ENCODE measurements at regions not wholly inside any gene's neighbourhood (a gene's known extent, or its start where the extent isn't known, plus 50 kb on each side); places are given as distances from the start of the nearest gene placed in this dataset.

GRCh38 chr12:125381373-125381772, 316.1 kb downstream of the AACS start:
- TF ChIP-seq CTCF (conservative IDR thresholded peaks at IDR 0.05) (no peak), EZH2 (IDR thresholded peaks at IDR 0.05; ENCODE audit: low read depth) (no peak)
